Stimulated activated naive CD4-positive, alpha-beta T cell treated with Interleukin-2 at 50 U/mL for 16 hours (primary cell): ENCODE measurements at regions not wholly inside any gene's neighbourhood (a gene's known extent, or its start where the extent isn't known, plus 50 kb on each side); places are given as distances from the start of the nearest gene placed in this dataset.

Experiments used
- DNase-seq: peaks from one replicate; lab custom pipeline; 2025; lab: John Stamatoyannopoulos, UW

- DNase-seq: no peak
These were observed 112.6 kb downstream of the CDC5L start for GRCh38 chr6:44500074-44500473.

GRCh38 chr6:44503471-44503870, 116.0 kb downstream of the CDC5L start:
- DNase-seq: no peak

GRCh38 chr6:44504301-44504791, 116.8 kb downstream of the CDC5L start:
- no peak for DNase-seq

GRCh38 chr6:44505751-44506150, 118.2 kb downstream of the CDC5L start:
- no peak for DNase-seq

- DNase-seq: no peak
These were observed 119.5 kb downstream of the CDC5L start for GRCh38 chr6:44507014-44507413.

GRCh38 chr6:44508646-44509045, 121.1 kb downstream of the CDC5L start:
- no peak for DNase-seq

- no peak for DNase-seq
These were observed 123.6 kb downstream of the CDC5L start for GRCh38 chr6:44511126-44511525.

- no peak for DNase-seq
These were observed 125.6 kb downstream of the CDC5L start for GRCh38 chr6:44512868-44513741.

- DNase-seq: no peak
These were observed 126.6 kb downstream of the CDC5L start for GRCh38 chr6:44514085-44514484.

- no peak for DNase-seq
These were observed 127.2 kb downstream of the CDC5L start for GRCh38 chr6:44514576-44515193.

- no peak for DNase-seq
These were observed 135.4 kb downstream of the CDC5L start for GRCh38 chr6:44522871-44523270.

GRCh38 chr6:44524476-44525227, 137.1 kb downstream of the CDC5L start:
- no peak for DNase-seq

GRCh38 chr6:44525761-44526351, 138.3 kb downstream of the CDC5L start:
- no peak for DNase-seq

- DNase-seq: no peak
These were observed 139.7 kb downstream of the CDC5L start for GRCh38 chr6:44527181-44527580.

- DNase-seq: no peak
These were observed 140.3 kb downstream of the CDC5L start for GRCh38 chr6:44527583-44528369.

GRCh38 chr6:44528370-44528644, 140.8 kb downstream of the CDC5L start:
- DNase-seq: no peak

- no peak for DNase-seq
These were observed 141.2 kb downstream of the CDC5L start for GRCh38 chr6:44528716-44529115.

- DNase-seq: no peak
These were observed 141.8 kb downstream of the CDC5L start for GRCh38 chr6:44529146-44529905.

- no peak for DNase-seq
These were observed 142.9 kb downstream of the CDC5L start for GRCh38 chr6:44530209-44530909.

- no peak for DNase-seq
These were observed 143.4 kb downstream of the CDC5L start for GRCh38 chr6:44530910-44531234.
